ENCODE measurements at regions not wholly inside any gene's neighbourhood (a gene's known extent, or its start where the extent isn't known, plus 50 kb on each side); places are given as distances from the start of the nearest gene placed in this dataset.

DNA sequence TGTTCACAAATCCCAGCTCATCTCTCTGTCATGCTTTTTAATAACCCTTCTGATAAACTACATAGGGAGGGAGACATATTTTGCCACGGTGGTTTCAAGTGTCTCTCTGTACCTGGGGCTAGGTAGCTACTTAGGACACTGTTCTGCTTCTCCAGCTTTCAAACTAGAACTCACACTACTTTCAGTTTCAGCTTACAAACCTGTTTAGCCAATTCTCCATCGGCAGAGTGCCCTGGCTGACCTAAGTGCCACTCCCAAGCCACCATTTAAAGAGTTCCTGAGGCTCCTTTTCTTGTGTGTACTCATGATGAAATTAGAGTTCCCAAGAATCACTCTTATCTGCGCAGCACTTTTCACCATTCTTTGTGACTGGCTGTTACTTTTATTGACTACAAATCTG lies 899.2 kb downstream of the FAT4 start:
- no peaks in the 10 kb centered on the region for H3K27me3 Mint-ChIP-seq (ENCODE audit: low read depth, unreplicated experiment)
- H3K36me3 ChIP-seq (ENCODE audit: insufficient read depth, low read length): no peaks in the 10 kb centered on the region
- H3K4me3 ChIP-seq (ENCODE audit: insufficient read depth, low read depth, low read length): no peak overlapping the region
- H3K4me1 ChIP-seq (ENCODE audit: insufficient read depth, low read length): no peaks in the 10 kb centered on the region
- no peak overlapping the region for H3K4me2 ChIP-seq (ENCODE audit: low read length)
- H3K27ac Mint-ChIP-seq (ENCODE audit: unreplicated experiment): no peak overlapping the region
- H3K79me2 ChIP-seq (ENCODE audit: insufficient read depth, low read length): no peaks in the 10 kb centered on the region
- no peak overlapping the region for H3K4me3 Mint-ChIP-seq (ENCODE audit: unreplicated experiment)
- no peaks in the 10 kb centered on the region for H4K20me1 ChIP-seq (ENCODE audit: insufficient read depth, low read length)
- no peaks in the 10 kb centered on the region for H3K27me3 ChIP-seq (ENCODE audit: insufficient read depth, low read length)
- no peak overlapping the region for H3K27ac ChIP-seq (ENCODE audit: low read depth, low read length)
- H3K36me3 Mint-ChIP-seq (ENCODE audit: low read depth, unreplicated experiment): no peaks in the 10 kb centered on the region
- no peak overlapping the region for H2AFZ ChIP-seq (ENCODE audit: low read depth, low read length)
- DNase-seq (ENCODE audit: low read depth): no peak
- no peaks in the 10 kb centered on the region for H3K9me3 ChIP-seq (ENCODE audit: insufficient read depth, low read depth, low read length)
- no peak for TF ChIP-seq EZH2 (IDR thresholded peaks at IDR 0.05; ENCODE audit: insufficient read depth, low read length)
- TF ChIP-seq, protein P1, sequence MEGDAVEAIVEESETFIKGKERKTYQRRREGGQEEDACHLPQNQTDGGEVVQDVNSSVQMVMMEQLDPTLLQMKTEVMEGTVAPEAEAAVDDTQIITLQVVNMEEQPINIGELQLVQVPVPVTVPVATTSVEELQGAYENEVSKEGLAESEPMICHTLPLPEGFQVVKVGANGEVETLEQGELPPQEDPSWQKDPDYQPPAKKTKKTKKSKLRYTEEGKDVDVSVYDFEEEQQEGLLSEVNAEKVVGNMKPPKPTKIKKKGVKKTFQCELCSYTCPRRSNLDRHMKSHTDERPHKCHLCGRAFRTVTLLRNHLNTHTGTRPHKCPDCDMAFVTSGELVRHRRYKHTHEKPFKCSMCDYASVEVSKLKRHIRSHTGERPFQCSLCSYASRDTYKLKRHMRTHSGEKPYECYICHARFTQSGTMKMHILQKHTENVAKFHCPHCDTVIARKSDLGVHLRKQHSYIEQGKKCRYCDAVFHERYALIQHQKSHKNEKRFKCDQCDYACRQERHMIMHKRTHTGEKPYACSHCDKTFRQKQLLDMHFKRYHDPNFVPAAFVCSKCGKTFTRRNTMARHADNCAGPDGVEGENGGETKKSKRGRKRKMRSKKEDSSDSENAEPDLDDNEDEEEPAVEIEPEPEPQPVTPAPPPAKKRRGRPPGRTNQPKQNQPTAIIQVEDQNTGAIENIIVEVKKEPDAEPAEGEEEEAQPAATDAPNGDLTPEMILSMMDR (IDR thresholded peaks at IDR 0.05; ENCODE audit: insufficient read depth, low read depth, low read length): no peak
- H3K4me1 Mint-ChIP-seq (ENCODE audit: low read depth, unreplicated experiment): peaks cover 4% of the 10 kb centered on the region
- no peak overlapping the region for H3K9ac ChIP-seq (ENCODE audit: low read length)
- no peaks in the 10 kb centered on the region for H3K9me3 Mint-ChIP-seq (ENCODE audit: unreplicated experiment)
- FAIRE-seq: no peak

DNA sequence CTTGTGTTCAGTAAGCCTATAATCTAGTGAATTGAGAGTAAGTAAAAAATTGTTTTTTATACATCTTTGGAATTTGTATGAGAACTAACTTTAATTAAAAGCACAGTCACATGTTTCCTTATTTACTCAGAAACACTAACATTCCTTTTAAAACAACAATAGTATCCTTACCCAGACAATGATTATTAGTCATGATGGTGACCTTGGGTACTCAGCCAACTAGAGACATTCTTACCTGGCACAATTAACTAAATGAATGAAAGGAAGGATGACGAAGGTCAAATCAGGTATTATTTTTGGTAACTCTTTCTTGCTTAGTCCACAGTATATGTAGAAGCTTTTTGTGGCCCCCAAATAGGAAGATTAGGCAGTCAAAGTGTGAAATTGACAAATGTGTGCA lies 901.0 kb downstream of the FAT4 start:
- Histone ChIP-seq H3K4me2 (ENCODE audit: low read length) (no peak overlapping the region), H3K27me3 (ENCODE audit: insufficient read depth, low read length) (no peaks in the 10 kb centered on the region), H2AFZ (ENCODE audit: low read depth, low read length) (no peak overlapping the region), H3K4me1 (ENCODE audit: insufficient read depth, low read length) (no peaks in the 10 kb centered on the region), H3K79me2 (ENCODE audit: insufficient read depth, low read length) (no peaks in the 10 kb centered on the region), H3K9ac (ENCODE audit: low read length) (no peak overlapping the region), H4K20me1 (ENCODE audit: insufficient read depth, low read length) (no peaks in the 10 kb centered on the region), H3K4me3 (ENCODE audit: insufficient read depth, low read depth, low read length) (no peak overlapping the region), H3K27ac (ENCODE audit: low read depth, low read length) (no peak overlapping the region), H3K9me3 (ENCODE audit: insufficient read depth, low read depth, low read length) (no peaks in the 10 kb centered on the region), H3K36me3 (ENCODE audit: insufficient read depth, low read length) (no peaks in the 10 kb centered on the region)
- Mint-ChIP-seq H3K4me1 (ENCODE audit: low read depth, unreplicated experiment) (peaks cover 4% of the 10 kb centered on the region), H3K4me3 (ENCODE audit: unreplicated experiment) (no peak overlapping the region), H3K36me3 (ENCODE audit: low read depth, unreplicated experiment) (no peaks in the 10 kb centered on the region), H3K9me3 (ENCODE audit: unreplicated experiment) (no peaks in the 10 kb centered on the region), H3K27me3 (ENCODE audit: low read depth, unreplicated experiment) (no peaks in the 10 kb centered on the region), H3K27ac (ENCODE audit: unreplicated experiment) (no peak overlapping the region)
- DNase-seq (ENCODE audit: low read depth) (no peak), FAIRE-seq (no peak)
- no peak for TF ChIP-seq EZH2 (IDR thresholded peaks at IDR 0.05; ENCODE audit: insufficient read depth, low read length)
- TF ChIP-seq, protein P1 (IDR thresholded peaks at IDR 0.05; ENCODE audit: insufficient read depth, low read depth, low read length): no peak

DNA sequence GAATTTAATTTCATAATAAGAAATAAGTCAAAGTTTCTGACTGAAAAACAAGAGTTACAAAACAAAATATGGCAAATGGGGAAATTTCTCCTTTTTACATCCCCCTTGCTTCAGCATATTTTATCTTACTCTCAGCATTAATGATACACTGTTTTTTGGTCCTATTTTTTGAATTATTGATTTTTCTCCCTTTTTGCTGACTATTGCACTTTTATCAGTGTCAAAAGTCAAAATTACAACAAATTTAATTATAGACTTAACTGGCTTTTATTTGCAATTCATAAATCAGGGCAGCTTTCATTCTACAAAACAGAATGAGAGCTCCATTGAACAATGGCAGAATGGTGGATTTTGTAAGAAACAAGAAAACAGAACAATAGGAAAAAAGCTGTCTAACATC lies 901.9 kb downstream of the FAT4 start:
- no peaks in the 10 kb centered on the region for H3K9me3 ChIP-seq (ENCODE audit: insufficient read depth, low read depth, low read length)
- no peak overlapping the region for H3K27ac ChIP-seq (ENCODE audit: low read depth, low read length)
- Mint-ChIP-seq H3K36me3 (ENCODE audit: low read depth, unreplicated experiment) (no peaks in the 10 kb centered on the region), H3K4me1 (ENCODE audit: low read depth, unreplicated experiment) (peaks cover 4% of the 10 kb centered on the region), H3K27me3 (ENCODE audit: low read depth, unreplicated experiment) (no peaks in the 10 kb centered on the region), H3K9me3 (ENCODE audit: unreplicated experiment) (no peaks in the 10 kb centered on the region), H3K27ac (ENCODE audit: unreplicated experiment) (no peak overlapping the region), H3K4me3 (ENCODE audit: unreplicated experiment) (no peak overlapping the region)
- FAIRE-seq (no peak), DNase-seq (ENCODE audit: low read depth) (no peak)
- no peak for TF ChIP-seq EZH2 (IDR thresholded peaks at IDR 0.05; ENCODE audit: insufficient read depth, low read length)
- TF ChIP-seq, protein P1 (IDR thresholded peaks at IDR 0.05; ENCODE audit: insufficient read depth, low read depth, low read length): no peak
- no peaks in the 10 kb centered on the region for H3K27me3 ChIP-seq (ENCODE audit: insufficient read depth, low read length)
- no peak overlapping the region for H3K4me3 ChIP-seq (ENCODE audit: insufficient read depth, low read depth, low read length)
- no peak overlapping the region for H3K9ac ChIP-seq (ENCODE audit: low read length)
- no peaks in the 10 kb centered on the region for H4K20me1 ChIP-seq (ENCODE audit: insufficient read depth, low read length)
- H2AFZ ChIP-seq (ENCODE audit: low read depth, low read length): no peak overlapping the region
- H3K79me2 ChIP-seq (ENCODE audit: insufficient read depth, low read length): no peaks in the 10 kb centered on the region
- H3K4me2 ChIP-seq (ENCODE audit: low read length): no peak overlapping the region
- H3K36me3 ChIP-seq (ENCODE audit: insufficient read depth, low read length): no peaks in the 10 kb centered on the region
- no peaks in the 10 kb centered on the region for H3K4me1 ChIP-seq (ENCODE audit: insufficient read depth, low read length)
